Uterus (tissue), 3 donors: ENCODE measurements at regions not wholly inside any gene's neighbourhood (a gene's known extent, or its start where the extent isn't known, plus 50 kb on each side); places are given as distances from the start of the nearest gene placed in this dataset.

Experiments
- DNase-seq, 2 donors: peaks; one replicate each; pipeline ENCODE4 v3.0.0-alpha.2; 2019 to 2020
- H3K27ac ChIP-seq, 2 donors: fragments of 200-600 bp; sonication (generic); 1 replicate in 1 of 2; 2 replicates in 1 of 2; pipeline ENCODE4 v1.5.1; 2016 to 2018
- H3K27me3 ChIP-seq, 2 donors: fragments of 200-600 bp; sonication (generic); one replicate each; pipeline ENCODE4 v1.5.1; 2018 to 2019; ENCODE audit warnings: control low read depth in 1 of 2
- H3K36me3 ChIP-seq, 2 donors: fragments of 200-600 bp; sonication (generic); one replicate each; pipeline ENCODE4 v1.5.1; 2019; ENCODE audit warnings: control low read depth in 1 of 2
- H3K4me1 ChIP-seq, 2 donors: fragments of 200-600 bp; sonication (generic); one replicate each; pipeline ENCODE4 v1.5.1; 2018 to 2019; ENCODE audit warnings: control low read depth in 1 of 2
- H3K4me3 ChIP-seq, 2 donors: fragments of 200-600 bp; sonication (generic); 1 replicate in 1 of 2; 2 replicates in 1 of 2; pipeline ENCODE4 v1.5.1; 2018 to 2019; ENCODE audit warnings: mild to moderate bottlenecking in 1 of 2
- H3K9me3 ChIP-seq, 2 donors: fragments of 200-600 bp; sonication (generic); one replicate each; pipeline ENCODE4 v1.5.1; 2019; ENCODE audit warnings: control low read depth in 1 of 2
- POLR2A ChIP-seq, 2 donors: fragments of 450-650 bp; IDR thresholded peaks; one replicate each; pipeline ENCODE4 v1.6.1; 2016; ENCODE audit warnings: antibody characterized with exemption in 2 of 2, mild to moderate bottlenecking in 1 of 2, moderate library complexity in 1 of 2
- intact Hi-C: fragments of 100-400 bp; cut with DNase I; formaldehyde crosslinking; loops from one replicate; pipeline ENCODE4 v1.15.1; 2023; ENCODE audit warnings: low total_unique reads
- TF ChIP-seq, protein P1 (sequence below), 4 experiments: fragments of 200-600 bp in 2 of 4; fragments of 450-650 bp in 2 of 4; sonication (generic) in 2 of 4; IDR thresholded peaks; one replicate each; pipeline ENCODE4 v1.5.1; 2016 to 2019; ENCODE audit warnings: antibody characterized with exemption in 4 of 4, mild to moderate bottlenecking in 2 of 4, moderate library complexity in 1 of 4
- donor health status: DM: yes; HTN: yes; CAD: no.

DNA sequence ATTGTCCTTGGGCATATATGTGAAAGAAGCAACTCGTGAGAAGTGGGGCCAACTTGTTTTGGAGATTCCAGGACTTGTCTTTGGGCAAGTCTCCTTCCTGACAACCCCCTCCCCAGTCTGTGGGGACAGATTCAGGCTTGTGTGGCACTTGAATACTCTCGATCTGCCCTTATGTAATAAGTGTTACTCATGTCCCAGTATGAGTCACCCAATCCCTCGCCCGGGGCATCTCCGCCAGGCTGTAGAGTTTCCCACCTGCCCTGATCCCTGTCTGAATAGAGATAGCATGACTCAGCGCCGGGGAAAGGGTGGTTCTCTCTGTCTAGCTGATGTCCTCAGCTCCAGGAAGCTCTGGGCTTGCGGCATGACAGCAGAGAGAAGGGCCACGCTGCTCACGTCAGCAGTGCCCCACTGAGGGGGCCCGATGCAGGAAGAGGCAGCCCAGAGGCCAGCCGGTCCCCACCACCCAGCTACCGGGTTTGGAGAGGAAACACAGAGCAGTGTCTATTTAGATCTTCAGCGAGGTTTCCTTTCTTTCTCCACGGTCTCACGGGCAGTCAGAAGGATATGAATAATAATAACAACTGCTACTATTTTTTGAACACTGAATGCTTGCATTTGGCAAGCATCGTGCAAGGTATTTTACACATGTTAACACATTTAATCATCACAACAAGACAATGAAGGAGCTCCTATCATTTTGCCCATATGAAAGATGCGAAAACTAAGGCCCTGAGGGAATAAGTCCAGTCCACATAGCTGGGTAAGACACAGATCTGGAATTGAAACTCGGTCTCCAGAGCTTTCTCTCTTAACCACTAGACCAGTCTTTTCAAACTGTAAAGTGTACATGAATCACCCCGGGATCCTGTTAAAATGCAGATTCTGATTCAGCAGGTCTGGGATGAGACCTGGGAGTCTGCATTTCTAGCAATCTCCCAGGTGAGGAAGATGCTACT lies 426.7 kb upstream of the MAF start:
- Histone ChIP-seq H3K27ac (no peak overlapping the region), H3K27me3 (no peaks in the 10 kb centered on the region), H3K9me3 (no peaks in the 10 kb centered on the region), H3K4me3 (no peak overlapping the region), H3K36me3 (no peaks in the 10 kb centered on the region), H3K4me1 (no peaks in the 10 kb centered on the region)
- TF ChIP-seq, protein P1, sequence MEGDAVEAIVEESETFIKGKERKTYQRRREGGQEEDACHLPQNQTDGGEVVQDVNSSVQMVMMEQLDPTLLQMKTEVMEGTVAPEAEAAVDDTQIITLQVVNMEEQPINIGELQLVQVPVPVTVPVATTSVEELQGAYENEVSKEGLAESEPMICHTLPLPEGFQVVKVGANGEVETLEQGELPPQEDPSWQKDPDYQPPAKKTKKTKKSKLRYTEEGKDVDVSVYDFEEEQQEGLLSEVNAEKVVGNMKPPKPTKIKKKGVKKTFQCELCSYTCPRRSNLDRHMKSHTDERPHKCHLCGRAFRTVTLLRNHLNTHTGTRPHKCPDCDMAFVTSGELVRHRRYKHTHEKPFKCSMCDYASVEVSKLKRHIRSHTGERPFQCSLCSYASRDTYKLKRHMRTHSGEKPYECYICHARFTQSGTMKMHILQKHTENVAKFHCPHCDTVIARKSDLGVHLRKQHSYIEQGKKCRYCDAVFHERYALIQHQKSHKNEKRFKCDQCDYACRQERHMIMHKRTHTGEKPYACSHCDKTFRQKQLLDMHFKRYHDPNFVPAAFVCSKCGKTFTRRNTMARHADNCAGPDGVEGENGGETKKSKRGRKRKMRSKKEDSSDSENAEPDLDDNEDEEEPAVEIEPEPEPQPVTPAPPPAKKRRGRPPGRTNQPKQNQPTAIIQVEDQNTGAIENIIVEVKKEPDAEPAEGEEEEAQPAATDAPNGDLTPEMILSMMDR (IDR thresholded peaks at IDR 0.05) = no peak
- no peak for TF ChIP-seq POLR2A (IDR thresholded peaks at IDR 0.05)
- intact Hi-C loops = no loop called here
- DNase-seq = peak; percentile 22 to 50

DNA sequence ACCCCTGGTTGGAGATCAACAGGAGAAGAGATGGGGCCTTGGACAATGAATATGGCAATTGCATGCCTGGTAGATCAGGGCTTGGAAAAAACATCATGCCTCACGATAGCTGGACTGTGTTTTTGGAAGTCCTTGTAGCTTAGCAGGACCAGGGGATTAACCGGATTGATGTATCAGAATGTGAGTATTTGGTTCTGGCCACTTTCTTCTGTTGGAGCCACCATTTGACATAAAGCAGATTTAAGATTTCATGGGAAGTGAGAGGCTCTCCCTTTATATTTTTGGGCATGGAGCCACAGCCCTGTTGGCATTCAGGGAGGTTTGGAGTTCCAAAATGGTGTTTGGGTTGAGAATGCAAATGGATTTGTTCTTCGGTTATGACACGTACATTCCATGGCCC lies 424.7 kb upstream of the MAF start:
- Histone ChIP-seq H3K9me3 (no peaks in the 10 kb centered on the region), H3K4me1 (no peaks in the 10 kb centered on the region), H3K27ac (no peak overlapping the region), H3K27me3 (no peaks in the 10 kb centered on the region), H3K4me3 (no peak overlapping the region), H3K36me3 (no peaks in the 10 kb centered on the region)
- DNase-seq = no peak
- intact Hi-C loops = no loop called here
- TF ChIP-seq, protein P1 (IDR thresholded peaks at IDR 0.05) = no peak
- TF ChIP-seq POLR2A (IDR thresholded peaks at IDR 0.05) = no peak

DNA sequence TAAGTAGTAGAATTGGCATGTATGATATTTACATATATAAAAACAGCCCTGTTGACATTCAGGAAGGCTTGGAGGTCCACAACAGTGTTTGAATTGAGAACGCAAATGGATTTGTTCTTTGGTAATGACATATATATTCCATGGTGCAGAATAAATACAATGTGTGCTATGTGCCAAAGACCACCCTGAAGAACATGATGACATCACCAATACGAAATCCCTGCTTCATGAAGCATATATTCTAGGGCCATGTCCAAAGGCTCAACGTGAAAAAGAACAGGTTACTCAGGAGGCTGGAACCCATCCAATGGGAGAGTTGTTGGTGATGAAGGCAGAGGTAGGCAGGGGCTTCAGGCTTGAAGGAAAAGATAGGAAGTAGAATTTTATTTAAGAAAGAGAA lies 423.9 kb upstream of the MAF start:
- intact Hi-C loops = no loop called here
- Histone ChIP-seq H3K36me3 (no peaks in the 10 kb centered on the region), H3K9me3 (no peaks in the 10 kb centered on the region), H3K27me3 (no peaks in the 10 kb centered on the region), H3K27ac (no peak overlapping the region), H3K4me1 (no peaks in the 10 kb centered on the region), H3K4me3 (no peak overlapping the region)
- no peak for TF ChIP-seq POLR2A (IDR thresholded peaks at IDR 0.05)
- TF ChIP-seq, protein P1 (IDR thresholded peaks at IDR 0.05) = no peak
- no peak for DNase-seq

DNA sequence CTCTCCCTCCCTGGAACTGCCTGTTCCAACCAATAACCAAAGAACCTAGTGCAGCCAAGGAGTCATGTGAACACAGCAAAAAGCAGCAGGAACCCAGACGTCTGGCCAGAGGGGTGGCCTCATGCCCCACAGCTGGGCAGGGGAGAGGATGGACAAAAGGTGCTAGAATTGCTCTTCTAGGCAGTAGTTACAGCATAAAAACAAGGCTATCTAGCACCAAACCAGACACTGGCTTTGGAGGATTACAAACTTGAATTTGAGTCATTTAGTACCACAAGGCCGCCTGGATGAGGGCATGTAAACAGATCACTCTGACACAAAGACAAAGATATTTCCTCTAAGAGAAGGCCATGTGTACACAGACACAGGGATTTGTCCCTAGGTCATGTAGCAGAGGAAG lies 423.3 kb upstream of the MAF start:
- Histone ChIP-seq H3K27ac (no peak overlapping the region), H3K4me1 (no peaks in the 10 kb centered on the region), H3K36me3 (no peaks in the 10 kb centered on the region), H3K9me3 (no peaks in the 10 kb centered on the region), H3K27me3 (no peaks in the 10 kb centered on the region), H3K4me3 (no peak overlapping the region)
- intact Hi-C loops = no loop called here
- no peak for TF ChIP-seq POLR2A (IDR thresholded peaks at IDR 0.05)
- TF ChIP-seq, protein P1 (IDR thresholded peaks at IDR 0.05) = no peak
- DNase-seq = no peak

DNA sequence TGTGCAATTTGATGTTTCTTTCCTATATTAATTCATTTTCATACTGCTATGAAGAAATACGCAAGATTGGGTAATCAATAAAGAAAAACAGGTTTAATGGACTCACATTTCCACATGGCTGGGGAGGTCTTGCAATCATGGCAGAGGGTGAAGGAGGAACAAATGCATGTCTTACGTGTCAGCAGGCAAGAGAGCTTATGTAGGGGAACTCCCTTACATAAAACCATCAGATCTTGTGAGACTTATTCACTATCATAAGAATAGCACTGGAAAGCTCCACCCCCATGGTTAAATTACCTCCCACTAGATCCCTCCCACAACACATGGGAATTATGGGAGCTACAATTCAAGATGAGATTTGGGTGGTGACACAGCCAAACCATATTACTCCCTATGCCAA lies 418.9 kb upstream of the MAF start:
- no peak for TF ChIP-seq POLR2A (IDR thresholded peaks at IDR 0.05)
- TF ChIP-seq, protein P1 (IDR thresholded peaks at IDR 0.05) = no peak
- intact Hi-C loops = no loop called here
- Histone ChIP-seq H3K9me3 (no peaks in the 10 kb centered on the region), H3K4me1 (no peaks in the 10 kb centered on the region), H3K27ac (no peak overlapping the region), H3K27me3 (no peaks in the 10 kb centered on the region), H3K36me3 (no peaks in the 10 kb centered on the region), H3K4me3 (no peak overlapping the region)
- DNase-seq = no peak
